HG03097 (cell line): ENCODE measurements at regions not wholly inside any gene's neighbourhood (a gene's known extent, or its start where the extent isn't known, plus 50 kb on each side); places are given as distances from the start of the nearest gene placed in this dataset.
"Not testable (repeated sequence)": the region's sequence is repeated elsewhere in the genome, so short reads cannot be mapped to it uniquely, and the experiment has no call there.

Experiments used
- ATAC-seq: cut with Tn5 transposase; IDR thresholded peaks from one replicate; pipeline ENCODE4 v1.9.1; 2021; ENCODE audit not compliant: unreplicated experiment, low FRiP score

GRCh38 chr2:220696280-220696669 is 875.8 kb downstream of the EPHA4 start:
- no peak for ATAC-seq

- ATAC-seq = no peak
Measured at GRCh38 chr2:220697011-220697410, 875.1 kb downstream of the EPHA4 start.

DNA sequence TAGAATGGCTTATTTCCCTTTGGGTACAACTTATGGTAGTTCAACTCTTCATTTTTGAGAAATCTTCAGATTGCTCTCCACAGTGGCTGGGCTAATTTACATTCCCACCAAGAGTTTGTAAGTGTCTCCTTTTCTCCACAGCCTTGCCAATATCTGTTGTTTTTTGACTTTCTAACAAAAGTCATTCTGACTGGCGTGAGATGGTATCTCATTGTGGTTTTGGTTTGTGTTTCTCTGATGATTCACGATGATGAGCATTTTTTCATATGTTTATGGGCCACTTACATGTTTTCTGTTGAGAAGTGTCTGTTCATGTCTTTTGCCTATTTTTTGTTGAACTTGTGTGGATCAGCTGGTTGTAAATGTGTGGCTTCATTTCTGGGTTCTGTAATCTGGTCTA is 871.0 kb downstream of the EPHA4 start:
- no peak for ATAC-seq

DNA sequence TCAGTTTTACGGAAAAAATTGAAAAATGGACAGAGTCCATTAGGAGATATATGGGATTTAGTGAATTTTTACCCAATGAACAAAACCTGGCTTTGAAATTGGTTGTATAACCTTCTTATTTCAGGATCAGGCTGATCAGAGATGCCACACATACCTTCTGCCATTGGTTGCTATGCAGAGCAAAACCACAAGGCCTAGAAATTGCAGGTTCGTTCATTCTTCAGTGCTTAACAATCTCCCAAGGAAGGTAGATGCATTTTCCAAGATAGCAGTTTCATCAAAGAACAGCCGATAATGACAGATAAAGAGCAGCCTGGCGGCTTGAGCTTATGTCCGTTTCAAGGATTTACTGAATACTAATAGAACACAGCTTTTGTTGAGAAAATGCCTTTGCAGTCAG is 868.8 kb downstream of the EPHA4 start:
- ATAC-seq = no peak

DNA sequence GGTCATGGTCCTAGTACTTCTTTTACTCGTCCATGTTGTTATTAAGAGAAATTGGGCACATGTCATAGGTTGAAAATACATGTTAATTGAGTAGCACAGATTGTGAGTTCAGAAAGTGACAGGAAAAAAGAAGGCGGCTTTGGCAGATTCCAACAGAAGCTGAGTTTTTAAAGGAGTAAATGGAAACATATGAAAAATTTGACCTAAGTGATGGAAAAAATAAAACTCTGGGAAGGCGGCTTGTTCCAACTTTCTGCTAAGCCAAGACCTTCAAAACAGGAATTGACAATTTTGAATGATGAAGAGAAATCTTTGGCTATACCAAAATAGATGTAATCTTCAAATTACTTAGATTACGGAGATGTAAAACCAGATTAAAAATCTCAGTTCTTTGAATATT is 868.0 kb downstream of the EPHA4 start:
- ATAC-seq = no peak

GRCh38 chr2:220704810-220705209 is 867.3 kb downstream of the EPHA4 start:
- no peak for ATAC-seq

GRCh38 chr2:220705678-220706077 is 866.4 kb downstream of the EPHA4 start:
- ATAC-seq = no peak

DNA sequence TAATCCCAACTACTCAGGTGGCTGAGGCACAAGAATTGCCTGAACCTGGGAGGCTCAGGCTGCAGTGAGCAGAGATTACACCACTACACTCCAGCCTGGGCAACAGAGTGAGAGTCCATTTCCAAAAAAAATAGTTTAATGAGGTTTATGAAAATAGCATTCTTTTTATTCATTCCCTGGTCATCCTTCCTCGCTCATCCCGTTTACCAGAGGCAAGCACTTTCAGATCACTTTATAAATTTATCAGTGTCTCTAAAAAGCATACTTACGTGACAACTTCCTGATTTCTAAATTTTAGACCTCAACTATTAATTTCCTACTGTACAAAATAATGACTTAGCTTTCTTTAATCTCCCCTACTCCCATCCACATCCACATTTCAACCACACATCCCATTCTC is 864.8 kb downstream of the EPHA4 start:
- ATAC-seq = no peak

DNA sequence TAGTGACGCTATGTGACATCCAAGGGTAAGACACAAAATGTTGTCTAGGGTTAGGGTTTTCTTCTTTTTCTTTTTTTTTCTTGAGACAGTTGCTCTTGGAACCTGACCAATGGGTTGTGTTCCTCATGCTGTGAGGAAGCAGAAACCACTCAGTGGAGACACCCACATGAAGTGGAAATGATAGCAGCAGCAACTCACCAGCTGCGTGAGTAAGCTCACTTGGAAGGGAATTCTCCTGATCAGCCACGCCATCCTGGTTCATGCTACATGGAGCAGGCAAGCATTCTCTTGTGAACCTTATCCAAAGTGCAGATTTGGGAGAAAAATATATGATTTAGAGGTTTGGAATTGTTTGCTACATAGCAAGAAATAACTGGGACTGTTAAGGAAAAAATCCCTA is 863.7 kb downstream of the EPHA4 start:
- ATAC-seq = no peak

DNA sequence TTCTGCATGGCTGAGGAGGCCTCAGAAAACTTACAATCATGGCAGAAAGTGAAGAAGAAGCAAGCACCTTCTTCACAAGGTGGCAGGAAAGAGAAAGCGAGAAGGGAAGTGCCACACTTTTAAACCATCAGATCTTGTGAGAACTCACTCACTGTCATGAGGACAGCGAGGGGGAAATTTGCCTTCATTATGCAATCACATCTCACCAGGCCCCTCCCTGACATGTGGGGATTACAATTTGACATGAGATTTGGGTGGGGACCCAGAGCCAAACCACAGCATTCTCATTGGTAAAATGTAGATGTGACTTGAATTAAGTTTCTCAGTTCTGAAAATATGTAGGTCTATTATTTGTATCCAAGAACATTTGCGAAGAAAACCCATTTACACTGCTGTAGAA is 854.8 kb downstream of the EPHA4 start:
- ATAC-seq = no peak

GRCh38 chr2:220736778-220737177 is 835.3 kb downstream of the EPHA4 start:
- ATAC-seq = no peak

GRCh38 chr2:220743203-220743602 is 828.9 kb downstream of the EPHA4 start:
- ATAC-seq = no peak

GRCh38 chr2:220744861-220745260 is 827.2 kb downstream of the EPHA4 start:
- no peak for ATAC-seq

DNA sequence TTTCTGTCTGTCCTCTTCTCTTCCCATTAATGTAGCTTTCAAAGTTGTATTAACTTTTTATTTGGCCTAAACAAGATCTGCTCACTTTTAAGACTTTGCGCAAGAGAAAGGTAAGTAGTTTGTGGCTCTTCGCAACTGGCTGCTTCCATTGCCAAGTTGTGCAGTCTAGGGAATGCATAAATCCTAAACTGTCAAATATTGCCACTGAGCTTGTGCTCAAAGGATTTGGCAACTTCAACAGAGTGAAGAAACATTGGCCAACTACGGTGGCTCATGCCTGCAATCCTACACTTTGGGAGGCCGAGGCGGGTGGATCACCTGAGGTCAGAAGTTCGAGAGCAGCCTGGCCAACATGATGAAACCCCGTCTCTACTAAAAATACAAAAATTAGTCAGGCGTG is 826.4 kb downstream of the EPHA4 start:
- ATAC-seq = no peak

DNA sequence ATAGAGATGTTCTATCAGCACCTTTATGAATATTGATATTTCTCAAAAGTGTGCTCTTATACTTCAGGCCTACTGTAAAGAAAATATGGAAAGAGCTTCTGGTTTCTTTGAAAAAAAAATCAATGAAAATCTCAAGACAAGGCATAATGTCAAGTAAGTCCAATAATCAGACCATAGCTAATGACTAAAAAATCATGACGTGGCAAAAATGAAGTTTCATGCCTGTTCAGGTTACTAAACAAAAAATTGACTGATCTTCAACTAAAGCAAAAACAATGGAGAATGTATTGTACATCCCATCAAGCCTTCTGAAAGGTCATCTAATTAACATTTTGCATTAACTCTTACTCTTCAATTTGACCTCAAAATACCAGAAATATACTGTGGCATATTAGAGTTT is 824.4 kb downstream of the EPHA4 start:
- ATAC-seq = no peak

DNA sequence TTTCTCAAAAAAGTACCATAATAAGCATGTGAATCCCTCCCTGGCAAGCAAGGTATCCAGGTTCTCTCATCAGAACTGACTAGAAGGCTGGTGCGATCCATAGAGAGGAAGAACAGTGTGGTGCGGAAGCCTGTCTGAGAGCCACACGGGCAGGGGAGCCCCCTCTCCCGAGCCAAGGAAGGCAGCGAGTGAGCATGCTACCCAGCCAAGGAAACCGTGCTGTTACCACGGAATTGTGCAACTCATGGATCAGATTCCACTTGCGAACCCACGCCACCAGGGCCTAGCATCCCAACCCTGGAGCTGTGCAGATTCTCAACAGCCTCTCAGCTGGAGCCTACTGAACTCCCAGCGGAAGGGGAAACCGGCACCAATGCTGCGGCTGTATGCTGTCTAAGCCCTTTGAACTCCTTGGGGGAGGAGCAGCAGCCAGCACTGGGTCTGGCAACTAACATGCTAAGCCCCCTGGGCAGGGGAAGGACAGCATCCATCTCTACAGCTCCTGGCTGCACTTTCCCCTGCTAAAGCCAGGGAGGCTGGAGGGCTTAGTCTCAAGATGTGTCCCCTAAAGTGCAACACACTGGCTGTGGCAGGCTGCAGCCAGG is 823.1 kb downstream of the EPHA4 start:
- ATAC-seq = no peak

GRCh38 chr2:220753486-220753885 is 818.6 kb downstream of the EPHA4 start:
- ATAC-seq = no peak

DNA sequence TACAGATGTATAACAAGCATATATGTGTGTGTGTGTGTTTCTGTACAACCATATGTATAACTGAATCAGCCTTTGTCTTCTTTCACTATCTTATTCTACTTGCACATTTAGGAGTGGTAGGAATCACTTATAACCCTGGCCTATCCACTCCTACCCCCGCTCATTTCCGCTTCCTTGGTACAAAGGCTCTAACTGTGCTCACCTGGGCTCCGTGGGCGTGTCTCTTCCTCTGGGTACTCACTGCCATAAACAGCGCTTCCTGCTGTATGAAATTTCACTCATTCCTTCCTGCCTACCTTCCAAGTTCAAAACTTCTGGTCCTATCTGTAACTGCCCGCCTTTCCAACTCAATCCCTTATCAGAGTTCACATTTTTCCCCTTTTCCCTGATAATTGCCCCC is 815.5 kb downstream of the EPHA4 start:
- ATAC-seq = no peak

DNA sequence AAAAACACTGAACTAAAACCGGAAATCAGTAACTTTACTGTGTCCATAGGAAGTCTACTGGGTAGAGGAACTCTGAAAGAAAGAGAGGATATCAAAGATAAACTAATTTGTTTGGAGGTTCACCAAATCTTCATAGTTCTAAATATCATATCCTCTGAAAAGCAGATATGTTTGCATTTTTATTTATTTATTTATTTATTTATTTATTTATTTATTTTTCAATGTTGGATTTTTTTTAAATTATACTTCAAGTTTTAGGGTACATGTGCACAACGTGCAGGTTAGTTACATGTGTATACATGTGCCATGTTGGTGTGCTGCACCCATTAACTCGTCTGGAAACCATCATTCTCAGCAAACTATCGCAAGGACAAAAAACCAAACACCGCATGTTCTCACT is 813.7 kb downstream of the EPHA4 start:
- ATAC-seq = not testable (repeated sequence)

- ATAC-seq = no peak
Measured at GRCh38 chr2:220764171-220764570, 807.9 kb downstream of the EPHA4 start.

- ATAC-seq = no peak
Measured at GRCh38 chr2:220767591-220768255, 804.4 kb downstream of the EPHA4 start.

DNA sequence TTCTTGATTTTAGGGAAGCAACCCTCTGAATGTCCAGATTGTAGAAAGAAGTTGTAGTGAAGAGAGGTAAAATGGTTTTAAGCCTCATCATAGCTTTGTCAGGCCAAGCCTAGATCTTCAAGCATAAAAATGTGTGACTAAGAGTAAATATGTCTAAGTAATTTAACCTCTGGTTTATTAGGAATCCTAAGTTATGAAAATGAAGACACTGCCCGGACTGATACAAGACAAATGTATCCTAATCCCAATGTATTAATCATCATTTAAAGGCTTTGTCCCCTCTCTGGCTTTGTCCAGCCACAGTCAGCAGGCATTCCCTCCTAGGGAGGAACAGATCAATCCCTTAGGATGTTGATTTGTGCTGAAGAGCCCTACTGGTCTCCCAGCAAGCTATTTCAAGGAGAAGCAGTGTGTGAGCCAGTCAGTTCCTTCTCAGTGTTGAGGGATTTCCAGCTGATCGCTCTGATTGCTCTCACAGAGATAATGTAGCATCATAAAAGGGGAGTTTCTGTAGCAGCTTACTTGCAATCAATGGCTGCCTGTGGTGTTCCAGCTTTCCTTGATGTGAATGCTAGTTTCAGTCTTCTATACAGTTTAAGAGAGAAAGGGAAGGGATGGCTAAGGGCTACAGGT is 796.1 kb downstream of the EPHA4 start:
- ATAC-seq = no peak
